Ovary (tissue), 7 donors: ENCODE measurements at regions not wholly inside any gene's neighbourhood (a gene's known extent, or its start where the extent isn't known, plus 50 kb on each side); places are given as distances from the start of the nearest gene placed in this dataset.

Source experiments
- DNase-seq, 5 donors: peaks; one replicate each; pipeline ENCODE4 v3.0.0-alpha.2; 2019 to 2020
- H3K27ac ChIP-seq, 2 donors: fragments of 200-600 bp; one replicate each; pipeline versions ENCODE4 v1.5.1 to v1.8.0; 2019 to 2022
- H3K27me3 ChIP-seq: fragments of 200-600 bp; one replicate; pipeline ENCODE4 v1.8.0; 2022
- H3K36me3 ChIP-seq: fragments of 200-600 bp; sonication (generic); one replicate; pipeline ENCODE4 v1.5.1; 2019
- H3K4me1 ChIP-seq: one replicate; pipeline ENCODE4 v1.8.1; 2013; ENCODE audit warnings: mild to moderate bottlenecking, moderate library complexity; ENCODE audit not compliant: insufficient read depth
- H3K4me3 ChIP-seq: fragments of 200-600 bp; sonication (generic); one replicate; pipeline ENCODE4 v1.5.1; 2017
- H3K9me3 ChIP-seq, 2 donors: fragments of 200-600 bp in 1 of 2; sonication (generic) in 1 of 2; one replicate each; pipeline versions ENCODE4 v1.5.1 to v1.8.1; 2013 to 2019; ENCODE audit warnings: mild to moderate bottlenecking in 1 of 2, moderate library complexity in 1 of 2
- EP300 ChIP-seq: sonication (generic); formaldehyde crosslinking; IDR thresholded peaks from one replicate; pipeline ENCODE4 v1.6.1; 2017; ENCODE audit warnings: antibody characterized with exemption
- POLR2A ChIP-seq: fragments of 450-650 bp; IDR thresholded peaks from one replicate; pipeline ENCODE4 v1.6.1; 2017; ENCODE audit warnings: antibody characterized with exemption, mild to moderate bottlenecking, moderate library complexity
- WGBS, 3 donors: extraction: QIAGEN DNeasy Blood & Tissue Kit in 1 of 3; methylation state at CpG; one replicate each; pipeline versions ENCODE4 v1.1.5 to v1.1.7; 2013 to 2017; 5-methylcytosine and 5-hydroxymethylcytosine counted together
- intact Hi-C, 4 donors: fragments of 100-400 bp; cut with DNase I; formaldehyde crosslinking; loops; one replicate each; pipeline versions ENCODE4 v1.11.0 to v1.15.1; 2022 to 2023
- TF ChIP-seq, protein P1 (sequence below), 3 donors: fragments of 450-650 bp in 2 of 3; fragments of 200-600 bp in 1 of 3; IDR thresholded peaks; one replicate each; pipeline versions ENCODE4 v1.5.1 to v1.8.0; 2016 to 2022; ENCODE audit warnings: antibody characterized with exemption in 3 of 3, mild to moderate bottlenecking in 1 of 3
- donor health status: DM: no; HTN: no; CAD: no; lungs with moderate emphysema.
- donor health status: DM: no; HTN: no; CAD: no.
- donor health status: Bipolar disorder and iron deficiency.
- donor health status: DM: no; HTN: no; CAD: no.
- donor health status: DM: yes; HTN: yes; CAD: no.

DNA sequence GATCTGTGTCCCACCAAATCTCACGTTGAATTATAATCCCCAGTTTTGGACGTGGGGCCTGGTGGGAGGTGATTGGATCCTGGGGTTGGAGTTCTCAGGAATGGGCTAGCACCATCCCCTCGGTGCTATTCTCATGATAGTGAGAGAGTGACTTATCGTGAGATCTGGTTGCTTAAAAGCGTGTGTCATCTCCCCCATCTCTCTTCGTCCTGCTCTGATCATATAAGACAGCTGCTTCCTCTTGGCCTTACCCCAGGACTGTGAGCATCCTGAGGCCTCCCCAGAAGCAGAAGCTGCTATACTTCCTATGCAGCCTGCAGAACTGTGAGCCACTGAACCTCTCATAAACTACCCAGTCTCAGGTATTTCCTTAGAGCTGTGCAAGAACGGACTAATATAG is 163.7 kb upstream of the NDUFV2 start:
- DNase-seq = no peak

GRCh38 chr18:8942021-8942908 is 160.2 kb upstream of the NDUFV2 start:
- no peaks in the 10 kb centered on the region for H3K27me3 ChIP-seq
- TF ChIP-seq, protein P1, sequence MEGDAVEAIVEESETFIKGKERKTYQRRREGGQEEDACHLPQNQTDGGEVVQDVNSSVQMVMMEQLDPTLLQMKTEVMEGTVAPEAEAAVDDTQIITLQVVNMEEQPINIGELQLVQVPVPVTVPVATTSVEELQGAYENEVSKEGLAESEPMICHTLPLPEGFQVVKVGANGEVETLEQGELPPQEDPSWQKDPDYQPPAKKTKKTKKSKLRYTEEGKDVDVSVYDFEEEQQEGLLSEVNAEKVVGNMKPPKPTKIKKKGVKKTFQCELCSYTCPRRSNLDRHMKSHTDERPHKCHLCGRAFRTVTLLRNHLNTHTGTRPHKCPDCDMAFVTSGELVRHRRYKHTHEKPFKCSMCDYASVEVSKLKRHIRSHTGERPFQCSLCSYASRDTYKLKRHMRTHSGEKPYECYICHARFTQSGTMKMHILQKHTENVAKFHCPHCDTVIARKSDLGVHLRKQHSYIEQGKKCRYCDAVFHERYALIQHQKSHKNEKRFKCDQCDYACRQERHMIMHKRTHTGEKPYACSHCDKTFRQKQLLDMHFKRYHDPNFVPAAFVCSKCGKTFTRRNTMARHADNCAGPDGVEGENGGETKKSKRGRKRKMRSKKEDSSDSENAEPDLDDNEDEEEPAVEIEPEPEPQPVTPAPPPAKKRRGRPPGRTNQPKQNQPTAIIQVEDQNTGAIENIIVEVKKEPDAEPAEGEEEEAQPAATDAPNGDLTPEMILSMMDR (IDR thresholded peaks at IDR 0.05) = no peak
- TF ChIP-seq POLR2A = no peak
- TF ChIP-seq EP300 = no peak
- no peaks in the 10 kb centered on the region for H3K36me3 ChIP-seq
- no peak overlapping the region for H3K27ac ChIP-seq
- no peak for DNase-seq
- no peaks in the 10 kb centered on the region for H3K9me3 ChIP-seq
- 17 to 27% (median 22%) methylated on average over 6 of the region's 6 CpGs for WGBS, 3 donors
- intact Hi-C loops = no loop called here
- H3K4me1 ChIP-seq = no peaks in the 10 kb centered on the region
- H3K4me3 ChIP-seq = no peak overlapping the region

More for the DNA sequence above, 163.7 kb upstream of the NDUFV2 start:
- 77 to 82% (median 80%) methylated on average over 7 of the region's 7 CpGs for WGBS, 3 donors
- no peak overlapping the region for H3K27ac ChIP-seq
- H3K9me3 ChIP-seq = no peaks in the 10 kb centered on the region
- H3K4me1 ChIP-seq = no peaks in the 10 kb centered on the region
- H3K36me3 ChIP-seq = no peaks in the 10 kb centered on the region
- TF ChIP-seq POLR2A = no peak
- TF ChIP-seq, protein P1 (IDR thresholded peaks at IDR 0.05) = no peak
- no peak overlapping the region for H3K4me3 ChIP-seq
- intact Hi-C loops = no loop called here
- no peaks in the 10 kb centered on the region for H3K27me3 ChIP-seq

GRCh38 chr18:8942909-8943545 is 159.5 kb upstream of the NDUFV2 start:
- TF ChIP-seq EP300 (no peak), POLR2A (no peak)
- TF ChIP-seq, protein P1 (IDR thresholded peaks at IDR 0.05) = no peak
- no peaks in the 10 kb centered on the region for H3K9me3 ChIP-seq
- no peaks in the 10 kb centered on the region for H3K36me3 ChIP-seq
- intact Hi-C loops = no loop called here
- no peaks in the 10 kb centered on the region for H3K27me3 ChIP-seq
- no peak overlapping the region for H3K27ac ChIP-seq
- no peaks in the 10 kb centered on the region for H3K4me1 ChIP-seq
- WGBS, 3 donors = 90 to 94% (median 93%) methylated on average over 15 of the region's 15 CpGs
- DNase-seq = no peak
- no peak overlapping the region for H3K4me3 ChIP-seq

- H3K9me3 ChIP-seq = no peaks in the 10 kb centered on the region
- intact Hi-C loops = no loop called here
- TF ChIP-seq, protein P1 (IDR thresholded peaks at IDR 0.05) = no peak
- TF ChIP-seq EP300 = no peak
- no peak for TF ChIP-seq POLR2A
- no peaks in the 10 kb centered on the region for H3K27me3 ChIP-seq
- no peak overlapping the region for H3K4me3 ChIP-seq
- 86 to 89% (median 88%) methylated on average over 11 of the region's 11 CpGs for WGBS, 3 donors
- H3K36me3 ChIP-seq = no peaks in the 10 kb centered on the region
- no peak for DNase-seq
- no peaks in the 10 kb centered on the region for H3K4me1 ChIP-seq
- no peak overlapping the region for H3K27ac ChIP-seq
Observed at GRCh38 chr18:8943900-8944870, 158.3 kb upstream of the NDUFV2 start.
